Suprapubic skin (tissue), 4 donors: ENCODE measurements at regions not wholly inside any gene's neighbourhood (a gene's known extent, or its start where the extent isn't known, plus 50 kb on each side); places are given as distances from the start of the nearest gene placed in this dataset.

Source experiments
- DNase-seq, 2 donors: peaks; one replicate each; pipeline ENCODE4 v3.0.0-alpha.2; 2019; ENCODE audit warnings: low spot score in 2 of 2
- H3K27ac ChIP-seq: fragments of 200-600 bp; sonication (generic); one replicate; pipeline ENCODE4 v1.5.1; 2019
- H3K27me3 ChIP-seq: fragments of 200-600 bp; sonication (generic); one replicate; pipeline ENCODE4 v1.5.1; 2019
- H3K36me3 ChIP-seq: fragments of 200-600 bp; sonication (generic); one replicate; pipeline ENCODE4 v1.5.1; 2019
- H3K4me1 ChIP-seq: fragments of 200-600 bp; sonication (generic); one replicate; pipeline ENCODE4 v1.5.1; 2019
- H3K4me3 ChIP-seq: fragments of 200-600 bp; sonication (generic); one replicate; pipeline ENCODE4 v1.5.1; 2019; ENCODE audit warnings: mild to moderate bottlenecking
- H3K9me3 ChIP-seq: fragments of 200-600 bp; sonication (generic); one replicate; pipeline ENCODE4 v1.5.1; 2019
- CTCF ChIP-seq, 2 donors: fragments of 200-600 bp in 1 of 2; fragments of 450-650 bp in 1 of 2; sonication (generic) in 1 of 2; IDR thresholded peaks; one replicate each; pipeline ENCODE4 v1.5.1; 2016 to 2019; ENCODE audit warnings: antibody characterized with exemption in 2 of 2, mild to moderate bottlenecking in 1 of 2, moderate library complexity in 1 of 2
- EP300 ChIP-seq: sonication (generic); formaldehyde crosslinking; IDR thresholded peaks from one replicate; pipeline ENCODE4 v1.6.1; 2017; ENCODE audit warnings: antibody characterized with exemption
- POLR2A ChIP-seq, 2 donors: fragments of 450-650 bp; IDR thresholded peaks; one replicate each; pipeline ENCODE4 v1.6.1; 2017; ENCODE audit warnings: antibody characterized with exemption in 2 of 2, mild to moderate bottlenecking in 2 of 2, moderate library complexity in 2 of 2
- POLR2AphosphoS5 ChIP-seq, 3 donors: sonication (generic); formaldehyde crosslinking; IDR thresholded peaks; one replicate each; pipeline ENCODE4 v1.6.1; 2017; ENCODE audit warnings: antibody characterized with exemption in 3 of 3
- WGBS: methylation state at CpG from one replicate; pipeline ENCODE4 v1.1.5; 2018; 5-methylcytosine and 5-hydroxymethylcytosine counted together

DNA sequence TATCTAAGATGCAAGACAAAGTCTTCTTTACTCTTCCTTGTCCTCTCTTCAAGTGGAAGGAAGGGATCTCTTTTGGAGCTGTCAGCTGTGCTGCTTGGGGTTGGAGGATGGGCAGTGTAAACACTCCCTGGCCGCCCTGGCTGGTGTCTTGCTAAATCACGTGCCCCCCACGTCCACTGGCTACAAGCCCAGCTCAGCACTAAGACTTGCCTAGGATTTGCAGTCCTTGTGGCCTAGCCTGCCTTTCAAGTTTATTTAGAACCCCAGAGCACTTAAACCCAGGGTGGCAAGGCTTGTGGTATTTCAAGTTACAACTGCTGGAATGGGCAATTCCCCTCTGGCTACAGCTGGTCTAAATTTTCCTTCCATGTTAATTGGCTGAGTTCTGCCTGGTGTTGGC, 272.4 kb upstream of the MYO3A start:
- Histone ChIP-seq H3K4me3 (no peak overlapping the region), H3K36me3 (no peaks in the 10 kb centered on the region), H3K9me3 (no peaks in the 10 kb centered on the region), H3K27ac (no peak overlapping the region), H3K27me3 (no peaks in the 10 kb centered on the region), H3K4me1 (no peaks in the 10 kb centered on the region)
- DNase-seq: no peak
- WGBS: 66% methylated on average over 3 of the region's 3 CpGs
- TF ChIP-seq CTCF (IDR thresholded peaks at IDR 0.05): no peak
- no peak for TF ChIP-seq EP300
- no peak for TF ChIP-seq POLR2A (IDR thresholded peaks at IDR 0.05)
- no peak for TF ChIP-seq POLR2AphosphoS5 (IDR thresholded peaks at IDR 0.05)

DNA sequence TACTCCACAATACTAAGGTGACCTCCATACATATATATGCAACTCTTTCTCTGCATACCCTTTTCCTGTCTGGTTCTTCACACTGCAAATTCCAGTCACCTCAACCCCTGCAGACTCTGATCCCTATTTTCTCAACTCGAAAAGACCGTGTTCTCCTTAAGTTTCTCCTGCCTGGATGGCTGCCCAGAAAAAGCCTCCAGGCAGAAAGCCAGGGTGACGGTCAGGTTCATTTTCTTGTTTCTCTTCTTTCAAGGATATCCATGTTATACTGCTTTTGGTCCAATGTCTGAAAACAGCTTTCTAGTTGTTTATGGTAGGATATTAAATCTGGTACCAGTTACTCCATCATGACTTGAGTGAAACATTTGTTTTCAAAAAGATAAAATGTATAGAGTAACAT, 267.8 kb upstream of the MYO3A start:
- no peaks in the 10 kb centered on the region for H3K36me3 ChIP-seq
- 38% methylated on average over 3 of the region's 3 CpGs for WGBS
- H3K27me3 ChIP-seq: no peaks in the 10 kb centered on the region
- no peak for TF ChIP-seq POLR2A (IDR thresholded peaks at IDR 0.05)
- TF ChIP-seq POLR2AphosphoS5 (IDR thresholded peaks at IDR 0.05): no peak
- no peak for TF ChIP-seq EP300
- TF ChIP-seq CTCF (IDR thresholded peaks at IDR 0.05): no peak
- no peaks in the 10 kb centered on the region for H3K9me3 ChIP-seq
- H3K4me3 ChIP-seq: no peak overlapping the region
- no peak for DNase-seq
- H3K4me1 ChIP-seq: no peaks in the 10 kb centered on the region
- no peak overlapping the region for H3K27ac ChIP-seq

DNA sequence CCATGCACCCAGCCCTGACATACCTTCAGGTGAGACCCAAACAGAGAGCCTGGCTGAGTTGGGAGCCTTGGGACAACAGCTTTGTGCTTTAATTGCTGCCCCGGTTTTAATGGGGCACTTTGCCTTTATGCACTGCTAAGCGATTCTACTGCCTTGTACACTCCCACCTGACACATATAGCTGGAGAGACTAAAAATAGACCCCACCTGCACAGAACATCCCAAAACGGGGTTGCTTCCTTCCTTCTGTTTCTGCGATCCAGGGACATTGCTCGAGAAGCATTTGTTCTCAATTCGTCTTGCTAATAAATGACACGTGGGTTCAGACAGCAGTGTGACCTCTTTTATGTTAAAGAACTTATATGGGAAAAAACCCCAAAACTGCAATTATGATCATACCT, 258.8 kb upstream of the MYO3A start:
- 80% methylated on average over 7 of the region's 7 CpGs for WGBS
- Histone ChIP-seq H3K4me1 (no peaks in the 10 kb centered on the region), H3K36me3 (no peaks in the 10 kb centered on the region), H3K27me3 (no peaks in the 10 kb centered on the region), H3K4me3 (no peak overlapping the region), H3K27ac (no peak overlapping the region), H3K9me3 (no peaks in the 10 kb centered on the region)
- DNase-seq: no peak
- TF ChIP-seq EP300 (no peak), POLR2AphosphoS5 (IDR thresholded peaks at IDR 0.05) (no peak), CTCF (IDR thresholded peaks at IDR 0.05) (no peak), POLR2A (IDR thresholded peaks at IDR 0.05) (no peak)

DNA sequence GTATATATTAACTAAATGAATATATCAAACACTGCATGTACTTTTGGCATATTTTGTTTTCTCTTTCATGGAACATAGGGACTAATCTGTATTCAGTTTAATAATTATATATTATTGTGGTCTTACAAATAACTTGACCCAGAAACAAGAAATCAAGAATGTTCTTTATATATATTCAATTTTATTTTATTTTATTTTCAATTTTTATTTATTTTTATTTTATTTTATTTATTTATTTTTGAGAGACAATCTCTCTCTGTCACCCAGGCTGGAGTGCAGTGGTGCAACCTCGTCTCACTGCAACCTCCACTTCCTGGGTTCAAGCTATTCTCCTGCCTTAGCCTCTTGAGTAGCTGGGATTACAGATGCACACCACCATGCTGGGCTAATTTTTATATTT, 258.4 kb upstream of the MYO3A start:
- TF ChIP-seq EP300: no peak
- no peak for TF ChIP-seq POLR2AphosphoS5 (IDR thresholded peaks at IDR 0.05)
- TF ChIP-seq POLR2A (IDR thresholded peaks at IDR 0.05): no peak
- TF ChIP-seq CTCF (IDR thresholded peaks at IDR 0.05): no peak
- Histone ChIP-seq H3K4me1 (no peaks in the 10 kb centered on the region), H3K27me3 (no peaks in the 10 kb centered on the region), H3K9me3 (no peaks in the 10 kb centered on the region), H3K36me3 (no peaks in the 10 kb centered on the region), H3K27ac (no peak overlapping the region), H3K4me3 (no peak overlapping the region)
- 80% methylated on average over 1 of the region's 1 CpG for WGBS
- DNase-seq: no peak

DNA sequence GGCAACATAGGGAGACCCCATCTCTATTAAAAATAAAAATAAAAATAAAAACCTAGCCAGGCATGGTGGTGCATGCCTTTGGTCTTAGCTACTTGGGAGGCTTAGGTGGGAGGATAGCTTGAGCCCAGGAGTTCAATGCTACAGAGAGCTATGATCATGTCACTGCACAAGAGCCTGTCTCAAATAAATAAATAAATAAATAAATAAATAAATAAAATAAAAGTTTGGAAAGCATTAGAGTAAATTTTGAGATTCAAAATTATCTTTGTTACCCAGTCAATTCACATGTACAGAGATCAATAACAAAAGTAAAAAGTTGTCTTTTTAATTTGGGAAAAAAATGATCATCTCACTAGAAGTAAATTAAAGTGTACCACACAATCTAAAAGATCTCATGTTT, 255.8 kb upstream of the MYO3A start:
- no peaks in the 10 kb centered on the region for H3K4me1 ChIP-seq
- H3K27ac ChIP-seq: no peak overlapping the region
- H3K36me3 ChIP-seq: no peaks in the 10 kb centered on the region
- H3K9me3 ChIP-seq: no peaks in the 10 kb centered on the region
- no peak for DNase-seq
- TF ChIP-seq CTCF (IDR thresholded peaks at IDR 0.05): no peak
- no peak for TF ChIP-seq POLR2A (IDR thresholded peaks at IDR 0.05)
- TF ChIP-seq EP300: no peak
- TF ChIP-seq POLR2AphosphoS5 (IDR thresholded peaks at IDR 0.05): no peak
- no peak overlapping the region for H3K4me3 ChIP-seq
- H3K27me3 ChIP-seq: no peaks in the 10 kb centered on the region
